NCI-H2171 (cell line): ENCODE measurements at regions not wholly inside any gene's neighbourhood (a gene's known extent, or its start where the extent isn't known, plus 50 kb on each side); places are given as distances from the start of the nearest gene placed in this dataset.

Experiments
- DNase-seq: peaks from one replicate; lab custom pipeline; 2025; lab: John Stamatoyannopoulos, UW

DNA sequence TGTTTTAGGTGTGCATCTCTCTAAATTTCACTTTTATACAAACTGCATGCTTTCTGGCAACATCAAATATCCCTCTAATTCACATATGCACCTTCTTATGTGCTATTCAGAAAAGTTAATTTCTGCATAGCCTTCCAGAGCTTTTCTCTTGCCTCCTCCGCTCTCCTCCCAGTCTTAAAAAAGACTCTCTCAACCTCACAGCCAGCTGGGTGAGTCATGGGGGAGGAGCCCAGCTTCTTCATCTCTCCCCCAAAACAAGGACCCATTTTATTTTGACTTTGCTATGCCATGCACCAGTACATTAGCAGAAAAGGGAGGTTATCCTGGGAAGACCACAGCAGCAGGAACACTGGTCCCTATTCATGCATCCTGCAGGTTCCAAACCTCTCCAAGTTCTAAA lies 234.4 kb downstream of the KCNA4 start:
- DNase-seq: no peak

DNA sequence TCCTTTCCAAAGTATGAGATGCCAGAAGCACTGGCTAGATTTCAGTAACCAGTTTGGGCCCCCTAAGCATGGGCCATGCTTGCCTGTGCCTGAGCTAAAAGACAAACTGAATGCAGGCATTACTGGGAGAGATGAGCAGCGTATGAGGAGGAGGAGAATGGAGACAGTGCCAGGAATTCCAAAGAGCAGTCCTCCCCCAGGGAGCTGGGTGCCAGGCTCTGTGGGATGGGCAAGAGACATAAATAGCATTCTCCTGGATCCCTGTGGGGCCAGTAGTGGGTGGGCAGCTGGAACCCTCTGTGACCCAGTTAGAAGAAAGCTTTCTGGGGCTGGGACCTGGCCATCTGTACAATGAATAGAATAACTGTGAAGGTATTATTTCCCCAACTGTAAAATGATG lies 235.6 kb downstream of the KCNA4 start:
- no peak for DNase-seq

DNA sequence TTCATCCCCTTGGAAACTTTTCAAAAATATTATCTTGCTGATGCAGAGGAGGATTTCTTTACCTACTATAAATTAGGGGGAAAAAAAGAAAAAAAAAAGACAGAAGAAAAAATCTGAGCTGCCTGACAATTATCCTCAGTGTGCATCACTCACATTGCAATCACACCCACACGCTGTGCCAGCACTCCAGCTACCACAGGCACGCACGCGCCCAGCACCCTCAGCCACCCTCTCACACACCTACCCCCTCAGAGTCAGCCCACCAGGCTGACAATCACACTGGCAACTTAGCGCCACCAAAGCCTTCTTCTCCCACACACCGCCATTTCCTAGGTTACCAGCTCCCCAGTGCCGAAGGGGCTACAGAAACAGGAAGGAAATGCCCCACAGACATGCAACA lies 236.1 kb downstream of the KCNA4 start:
- no peak for DNase-seq

DNA sequence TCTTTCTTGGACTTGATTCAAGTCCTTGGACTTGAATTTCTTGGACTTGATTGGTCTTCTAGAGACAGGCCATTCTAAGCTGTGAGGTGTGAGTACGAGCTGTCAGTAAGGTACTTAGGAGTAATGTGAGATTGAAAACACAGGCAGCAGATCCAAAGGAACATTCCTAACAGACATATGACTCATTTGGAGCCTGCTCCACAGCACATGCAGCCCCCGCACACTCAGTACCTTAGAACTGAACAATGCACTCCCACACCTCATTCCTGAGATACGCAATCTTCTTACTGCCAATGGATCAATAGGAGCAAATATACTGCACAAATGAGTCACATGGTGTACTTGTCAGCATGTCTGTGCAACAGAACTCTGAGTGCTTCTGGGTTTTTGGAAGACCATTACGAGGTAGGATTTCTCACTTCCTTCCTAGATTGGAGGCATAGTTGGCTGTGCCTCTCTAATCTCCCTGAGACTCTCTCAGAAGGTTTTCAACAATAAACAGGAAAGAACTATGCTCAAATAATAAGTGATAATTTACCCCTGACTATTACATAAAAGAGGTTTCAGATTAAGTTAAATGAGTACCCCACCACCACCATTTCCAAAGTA lies 243.1 kb downstream of the KCNA4 start:
- DNase-seq: no peak

DNA sequence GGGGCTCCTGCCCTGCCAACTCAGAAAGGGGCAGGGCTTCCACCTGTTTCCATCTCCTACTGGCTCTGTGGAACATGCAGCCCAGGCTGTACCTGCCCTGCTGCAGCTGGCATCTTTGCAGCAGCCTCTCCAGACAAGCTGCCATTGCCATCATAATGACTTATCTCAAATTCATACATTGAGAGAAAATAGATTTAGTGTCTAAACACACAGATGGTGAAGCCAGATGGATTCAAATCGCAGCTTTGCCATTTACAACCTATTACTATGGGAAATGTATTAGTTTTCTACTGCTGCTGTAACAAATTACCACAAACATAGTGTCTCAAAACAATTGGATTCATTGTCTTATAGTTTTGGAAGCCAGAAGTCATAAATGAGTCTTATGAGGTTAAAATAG lies 260.0 kb downstream of the KCNA4 start:
- DNase-seq: no peak

DNA sequence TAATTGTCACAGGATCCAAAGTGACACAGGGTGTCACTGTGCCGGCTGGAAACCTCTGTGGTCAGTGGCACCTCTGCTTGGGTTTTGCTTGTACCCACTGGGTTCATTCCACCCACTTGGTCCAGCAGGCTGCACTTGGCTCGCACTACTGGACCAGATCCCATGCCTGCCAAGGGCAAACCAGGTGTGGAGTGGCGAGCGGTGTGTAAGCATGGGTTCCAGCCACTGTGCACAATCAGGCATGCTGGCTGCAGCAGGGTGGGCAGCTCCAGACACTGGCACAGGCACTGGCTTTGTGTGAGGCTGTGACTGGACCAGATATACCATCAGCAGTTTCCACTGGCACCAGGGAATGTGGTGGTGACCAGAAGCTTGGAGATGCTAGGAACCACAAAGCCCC lies 261.4 kb downstream of the KCNA4 start:
- no peak for DNase-seq

DNA sequence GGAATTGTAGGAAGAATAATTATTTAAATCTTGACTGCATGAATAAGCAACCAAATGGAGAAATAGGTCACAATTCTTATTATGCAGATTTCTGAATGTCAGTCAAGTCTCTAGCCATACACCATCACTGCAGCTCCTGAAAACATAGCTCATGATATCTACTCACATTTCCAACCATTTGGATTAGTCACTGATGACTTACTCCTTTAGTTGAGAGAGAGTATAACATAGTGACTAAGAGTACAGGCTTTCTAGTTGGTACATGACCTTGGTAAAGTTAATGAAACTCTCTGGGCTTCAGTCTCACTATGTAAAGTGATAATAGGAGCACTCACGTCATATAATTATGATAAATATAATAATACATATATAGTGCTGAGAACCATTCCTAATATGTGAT lies 265.2 kb downstream of the KCNA4 start:
- DNase-seq: no peak

DNA sequence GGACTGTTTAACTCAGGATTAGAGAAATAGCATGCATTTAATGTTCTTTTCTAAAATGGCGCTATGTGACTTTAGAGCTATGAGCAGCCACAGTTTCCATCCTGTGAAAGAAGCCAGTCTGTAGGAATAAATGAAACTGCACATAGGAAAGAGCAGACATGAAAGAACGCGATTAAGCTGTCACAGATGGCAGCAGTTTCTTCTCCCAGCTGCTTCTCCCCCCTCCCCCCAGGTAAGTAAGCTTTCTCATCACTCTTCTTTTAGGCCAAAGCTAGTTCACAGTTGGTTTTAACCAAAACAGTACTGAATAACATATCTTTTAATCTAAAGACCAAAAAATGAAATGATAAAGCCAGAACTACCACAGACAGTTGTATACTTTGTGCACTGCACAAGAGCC lies 266.4 kb downstream of the KCNA4 start:
- no peak for DNase-seq

DNA sequence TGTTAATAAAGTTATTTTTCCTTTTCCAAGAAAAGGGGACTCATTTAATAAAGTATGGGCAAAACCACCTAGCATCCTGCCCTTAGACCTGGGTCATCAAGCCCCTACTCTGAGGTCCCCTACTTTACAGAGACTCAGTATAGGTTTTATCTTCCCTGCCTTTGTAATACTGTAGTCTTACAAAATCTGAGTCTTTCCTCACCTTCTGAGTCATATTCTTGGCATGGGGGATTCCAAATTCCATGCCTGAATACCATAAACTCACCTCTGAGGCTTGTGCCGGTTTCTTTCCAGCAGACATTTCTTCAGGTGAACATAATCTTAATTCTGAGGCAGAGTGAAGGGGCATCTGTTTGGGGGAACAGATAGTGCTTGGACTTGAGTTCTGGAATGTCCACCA lies 282.5 kb downstream of the KCNA4 start:
- no peak for DNase-seq

DNA sequence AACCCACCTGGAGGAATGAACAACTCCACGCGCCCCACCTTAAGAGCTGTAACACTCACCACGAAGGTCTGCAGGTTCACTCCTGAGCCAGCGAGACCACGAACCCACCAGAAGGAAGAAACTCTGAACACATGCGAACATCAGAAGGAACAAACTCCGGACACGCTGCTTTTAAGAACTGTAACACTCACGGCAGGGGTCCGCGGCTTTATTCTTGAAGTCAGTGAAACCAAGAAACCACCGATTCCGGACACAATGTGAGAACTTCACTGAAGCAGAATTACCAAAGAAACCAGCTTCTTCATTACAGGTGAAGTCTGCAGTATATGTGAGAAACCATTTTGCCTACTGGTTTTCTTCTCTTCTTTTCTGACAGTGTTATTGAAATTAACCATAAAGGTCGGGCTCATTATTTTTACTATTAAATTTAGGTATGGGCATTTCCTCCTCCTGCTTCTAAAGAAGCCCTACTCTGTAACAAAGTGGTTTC lies 303.0 kb downstream of the KCNA4 start:
- DNase-seq: no peak

DNA sequence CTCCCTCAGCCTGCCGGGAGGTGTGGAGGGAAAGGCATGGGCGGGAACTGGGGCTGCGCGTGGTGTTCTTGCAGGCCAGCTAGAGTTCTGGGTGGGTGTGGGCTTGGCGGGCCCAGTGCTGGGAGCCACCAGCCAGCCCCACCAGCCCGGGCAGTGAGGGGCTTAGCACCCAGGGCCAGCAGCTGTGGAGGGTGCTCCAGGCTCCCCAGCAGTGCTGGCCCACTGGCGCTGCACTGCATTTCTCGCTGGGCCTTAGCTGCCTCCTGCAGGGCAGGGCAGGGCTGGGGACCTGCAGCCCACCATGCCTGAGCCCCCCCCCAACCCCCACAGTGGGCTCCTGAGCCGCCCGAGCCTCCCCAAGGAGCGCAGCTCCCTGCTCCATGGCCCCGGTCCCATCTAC lies 304.2 kb downstream of the KCNA4 start:
- no peak for DNase-seq

DNA sequence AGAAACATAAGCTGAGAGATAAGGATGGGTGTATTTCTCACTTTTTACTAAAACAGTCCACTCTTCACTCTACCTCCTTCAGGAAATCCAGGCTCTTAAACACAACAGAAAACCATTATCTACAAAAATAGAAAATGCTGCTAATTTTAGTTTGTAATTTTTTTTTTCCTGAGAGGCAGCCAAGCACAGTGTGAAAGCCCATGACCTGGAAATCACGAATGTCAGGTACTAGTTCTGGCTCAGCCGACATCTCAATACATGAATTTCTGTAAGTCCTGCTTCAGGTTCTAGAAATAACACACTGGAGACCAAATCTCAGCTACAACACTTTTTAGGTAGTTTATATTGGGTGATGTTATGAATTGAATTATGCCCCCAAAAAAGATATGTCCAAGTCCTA lies 308.9 kb downstream of the KCNA4 start:
- no peak for DNase-seq

DNA sequence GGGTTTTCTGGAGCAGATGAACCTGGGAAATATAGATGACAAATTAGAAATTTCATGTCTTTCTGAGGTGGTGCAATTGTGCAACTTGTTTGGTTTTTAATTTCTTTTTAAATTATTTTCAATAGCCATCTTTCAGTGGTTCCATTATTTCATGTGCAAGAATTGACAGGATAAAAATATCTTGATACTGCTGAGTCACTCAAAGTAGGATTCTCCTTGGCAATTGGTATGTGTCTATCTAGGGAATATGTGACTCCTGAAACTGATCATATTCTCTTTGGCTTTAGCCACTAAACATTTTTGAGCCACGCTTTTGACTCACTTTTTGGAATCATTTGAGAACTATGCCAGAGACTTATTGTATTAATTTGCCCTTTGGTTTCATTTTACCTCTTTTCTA lies 331.5 kb downstream of the KCNA4 start:
- DNase-seq: no peak

DNA sequence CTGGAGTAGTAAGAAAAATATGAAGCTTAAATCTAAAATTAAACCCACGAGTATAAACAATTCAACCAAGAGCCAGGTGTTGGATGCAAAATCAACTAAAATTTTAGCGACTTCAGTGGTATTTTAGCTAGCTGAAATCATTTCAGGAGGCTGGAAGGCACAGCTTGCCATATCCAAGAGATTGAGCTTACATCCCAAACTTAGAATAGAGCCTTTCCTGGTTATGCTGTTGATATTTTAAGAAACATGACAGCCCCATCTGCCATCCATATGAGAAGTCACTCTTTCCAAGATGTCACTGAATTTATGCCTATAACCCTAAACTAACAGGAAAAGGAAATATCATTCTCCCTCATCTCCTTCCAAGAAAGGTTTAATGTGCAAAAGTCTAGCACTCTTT lies 334.0 kb downstream of the KCNA4 start:
- DNase-seq: no peak

DNA sequence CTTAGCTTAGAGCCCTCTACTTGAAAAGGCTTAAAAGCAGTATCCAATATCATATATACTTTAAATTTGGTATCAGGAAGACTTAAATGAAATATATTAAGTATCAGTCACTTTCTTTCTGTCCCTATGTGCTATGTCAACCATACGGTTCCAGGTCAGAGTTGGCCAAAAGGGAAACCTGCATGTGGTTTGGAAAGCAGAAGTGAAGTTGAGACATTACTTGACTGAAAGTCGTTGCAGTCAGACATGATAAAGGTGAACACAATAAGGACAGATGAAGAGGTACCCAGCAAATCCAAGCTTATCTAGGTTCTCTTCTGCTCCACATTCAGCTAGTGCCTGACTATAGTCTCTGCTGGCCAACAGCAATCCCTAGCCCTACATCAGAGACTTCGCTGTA lies 336.8 kb downstream of the KCNA4 start:
- no peak for DNase-seq

DNA sequence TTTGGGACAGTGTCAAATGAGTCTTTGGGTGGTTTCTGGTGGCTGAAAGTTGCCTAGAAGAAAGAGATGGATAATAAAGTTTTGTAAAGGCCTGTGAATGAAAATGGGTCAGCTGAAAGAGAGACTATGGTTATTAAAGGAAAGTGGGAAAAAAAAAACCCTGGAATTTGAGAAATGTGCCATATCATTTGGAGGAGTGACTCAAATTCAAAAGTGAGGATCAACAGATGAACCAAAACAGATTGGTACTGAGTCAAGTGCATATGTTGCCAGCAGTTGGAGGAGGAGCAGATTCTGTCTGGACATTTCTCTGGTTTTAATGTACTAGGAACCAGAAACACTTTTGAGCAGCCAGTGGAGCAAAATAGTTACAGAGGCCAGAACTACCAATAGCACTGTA lies 339.8 kb downstream of the KCNA4 start:
- no peak for DNase-seq

DNA sequence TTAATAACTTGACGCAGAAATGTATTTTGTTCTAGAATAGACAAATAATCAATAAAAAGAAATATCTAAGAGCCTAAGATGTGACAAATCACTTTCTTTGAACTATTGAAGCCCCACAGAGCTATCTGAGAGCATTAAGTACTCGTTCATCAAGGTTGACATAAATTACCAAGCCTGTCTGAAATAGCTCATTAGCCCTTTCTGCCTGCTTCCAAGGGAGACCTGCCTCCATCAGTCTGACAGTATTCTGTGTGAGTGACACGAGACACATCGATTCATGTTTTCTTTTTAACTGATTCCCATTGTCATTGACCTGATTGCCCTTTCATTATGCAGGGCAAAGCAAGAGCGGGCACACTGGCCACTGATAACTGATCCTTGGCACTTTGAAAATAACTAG lies 347.5 kb downstream of the KCNA4 start:
- no peak for DNase-seq

DNA sequence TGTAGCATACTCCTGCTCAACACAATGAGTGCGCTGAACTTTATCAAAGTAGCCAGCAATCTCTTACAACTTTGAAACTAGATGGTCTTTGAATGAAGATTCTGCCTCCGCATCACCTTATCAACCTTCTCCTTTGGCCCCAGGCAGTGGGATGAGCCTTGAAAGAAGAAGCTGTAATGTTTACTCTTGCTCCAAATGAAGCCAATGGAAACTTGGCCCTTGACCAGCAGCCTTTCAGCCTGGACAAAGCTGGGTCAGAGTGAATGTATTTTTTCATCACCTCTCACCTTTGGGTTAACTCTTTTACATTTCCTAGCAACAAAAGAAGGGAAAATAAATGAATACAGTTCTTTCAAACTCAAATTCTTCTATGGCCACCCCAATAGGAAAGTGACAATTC lies 359.1 kb downstream of the KCNA4 start:
- DNase-seq: no peak

DNA sequence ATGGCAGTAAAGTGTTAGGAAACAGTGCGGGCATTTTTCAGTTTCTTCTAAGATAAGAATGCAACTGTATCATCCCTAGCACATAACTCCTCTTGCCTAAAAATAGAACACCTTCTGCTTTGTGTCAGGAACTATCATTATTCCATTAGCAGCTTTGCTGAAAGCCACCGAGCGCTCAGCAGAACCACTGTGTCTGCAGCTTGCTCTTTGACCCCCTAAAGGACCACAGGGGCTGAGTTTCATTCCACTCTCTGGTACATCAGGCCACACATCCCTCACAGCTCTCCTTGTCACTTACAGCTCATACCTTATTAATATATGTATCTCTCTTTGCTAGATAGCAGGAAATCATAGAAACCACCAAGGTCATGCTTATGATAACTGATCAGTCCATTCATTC lies 360.2 kb downstream of the KCNA4 start:
- DNase-seq: no peak

DNA sequence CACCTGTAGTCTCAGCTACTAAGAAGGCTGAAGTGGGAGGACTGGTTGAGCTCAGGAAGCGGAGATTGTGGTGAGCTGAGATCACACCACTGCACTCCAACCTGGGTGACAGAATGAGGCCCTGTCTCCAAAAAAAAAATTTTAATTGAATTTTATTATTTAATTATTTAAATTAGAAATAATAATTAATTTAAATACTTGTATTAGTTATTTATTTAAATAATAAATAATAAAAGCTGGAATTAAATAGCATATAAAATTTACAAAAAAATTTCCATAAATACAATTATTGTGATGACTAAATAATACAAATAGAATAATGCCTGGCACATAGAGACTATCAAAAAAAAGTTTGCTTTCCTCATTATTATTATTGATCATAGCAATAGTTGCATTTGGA lies 371.5 kb downstream of the KCNA4 start:
- no peak for DNase-seq

DNA sequence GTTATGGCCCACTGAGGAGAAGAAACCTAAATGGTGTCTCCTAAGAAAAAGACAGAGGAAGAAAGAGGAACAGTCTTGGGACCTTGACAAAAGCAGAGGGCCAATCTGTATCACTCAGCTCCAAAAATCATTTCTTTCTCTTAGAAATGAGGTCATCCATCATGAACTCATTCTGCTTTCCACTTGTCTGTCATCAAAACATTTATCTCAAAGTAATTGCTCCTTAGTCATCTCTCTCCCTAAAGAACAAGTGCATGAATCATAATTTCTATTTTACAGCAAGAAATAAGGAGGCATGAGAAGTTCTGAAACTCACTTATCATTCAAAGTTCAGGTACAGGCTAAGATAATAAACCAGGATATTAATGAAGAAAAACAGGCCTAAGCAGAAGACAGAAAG lies 375.6 kb downstream of the KCNA4 start:
- DNase-seq: no peak

DNA sequence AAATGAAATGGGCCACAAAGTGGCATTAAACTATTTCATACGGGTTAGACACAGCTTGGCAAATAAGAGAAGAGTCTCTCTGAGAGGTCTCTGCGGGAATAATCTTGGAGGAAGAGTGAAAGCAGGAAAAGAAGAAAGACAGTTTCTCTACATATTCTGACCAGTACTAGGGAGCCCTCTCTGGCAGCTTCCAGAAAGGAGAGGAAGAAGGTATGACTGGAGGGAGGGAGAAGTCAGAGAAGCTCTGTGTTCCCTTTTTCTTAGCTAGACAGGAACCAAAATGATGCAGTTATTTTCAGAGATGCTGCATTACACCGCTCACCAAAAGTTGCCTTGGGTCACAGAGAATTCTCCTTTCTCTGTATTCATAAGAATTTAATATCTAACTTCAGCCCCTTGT lies 382.1 kb downstream of the KCNA4 start:
- DNase-seq: no peak

DNA sequence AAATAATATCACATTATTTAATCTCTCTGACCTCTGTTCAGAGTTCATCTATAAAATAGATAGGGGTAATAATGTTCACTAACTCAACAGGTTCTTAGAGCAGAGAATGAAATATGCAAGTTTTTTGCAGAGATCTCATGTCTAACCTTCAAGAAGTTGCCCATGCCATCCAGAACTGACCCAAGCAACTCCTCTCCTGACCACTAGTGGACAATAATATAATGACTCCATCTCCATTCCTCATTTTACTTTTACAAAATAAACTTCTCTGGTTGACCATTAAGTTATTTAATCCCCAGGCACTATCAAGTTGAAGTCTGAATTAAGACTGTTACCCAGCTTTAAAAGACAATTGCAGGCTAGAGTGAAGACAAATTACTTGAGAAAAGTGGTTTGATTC lies 382.6 kb downstream of the KCNA4 start:
- no peak for DNase-seq

DNA sequence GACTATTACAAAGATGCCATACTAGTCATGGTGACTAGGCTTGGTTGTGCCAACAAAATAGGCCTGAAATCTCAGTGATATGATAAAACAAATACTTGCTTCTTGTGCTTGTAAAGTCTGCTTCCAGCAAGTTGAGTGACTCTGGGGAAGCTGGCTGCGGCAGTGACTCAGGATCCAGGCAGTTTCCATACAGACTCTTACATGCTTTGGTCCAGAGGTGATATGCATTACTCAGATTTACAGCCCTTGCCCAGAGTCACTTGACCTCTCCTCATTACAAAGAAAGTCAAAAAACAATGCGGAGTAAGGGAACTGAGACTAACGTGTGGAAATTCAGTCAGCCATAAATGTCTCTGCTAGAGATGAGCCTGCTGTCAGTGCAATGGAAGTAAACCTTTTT lies 387.5 kb downstream of the KCNA4 start:
- no peak for DNase-seq

DNA sequence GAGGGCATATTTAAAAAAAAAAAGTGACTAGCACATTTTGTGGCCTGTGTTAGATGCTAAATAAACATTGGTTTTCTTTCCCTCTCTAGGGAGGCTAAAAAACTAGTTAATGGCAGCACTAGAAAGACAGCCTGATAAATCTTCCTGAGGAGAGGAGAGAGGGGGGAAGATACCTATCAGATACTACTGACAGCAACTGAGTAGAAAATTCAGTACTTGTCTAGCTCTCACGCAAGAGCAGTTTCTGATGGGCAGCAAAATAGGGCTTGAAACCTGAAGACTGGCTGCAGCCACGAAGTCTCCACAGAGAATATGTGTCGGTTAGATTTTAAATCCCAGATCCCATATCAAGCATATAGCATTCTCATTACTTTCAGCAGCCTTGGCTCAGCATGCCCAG lies 388.2 kb downstream of the KCNA4 start:
- no peak for DNase-seq
